IMR-90 (cell line): ENCODE measurements at regions not wholly inside any gene's neighbourhood (a gene's known extent, or its start where the extent isn't known, plus 50 kb on each side); places are given as distances from the start of the nearest gene placed in this dataset.

Source experiments
- ATAC-seq: fragments of 200-7000 bp; cut with Tn5 transposase; 2 replicates; pipeline ENCODE4 v1.9.1; 2020; ENCODE audit warnings: low read depth, mild to moderate bottlenecking, moderate library complexity
- BruUV-seq: library from RNA; stranded (reverse); fragments of 400-500 nt; replicated peaks from 2 replicates; lab custom pipeline; 2021; lab: Mats Ljungman, UMichigan
- CTCF ChIA-PET: fragments of 300-600 bp; formaldehyde crosslinking; extraction: SDS; loops from one replicate; lab custom pipeline; 2021; ENCODE audit warnings: antibody characterized with exemption; lab: Yijun Ruan, JAX
- POLR2A ChIA-PET: fragments of 300-600 bp; sonication (Branson Sonifier 250); formaldehyde crosslinking; loops from one replicate; lab custom pipeline; 2022; ENCODE audit warnings: antibody characterized with exemption; ENCODE audit not compliant: unreplicated experiment; lab: Charles Lee
- DNase-seq: peaks from one replicate; pipeline ENCODE4 v3.0.0; 2013
- H2AFZ ChIP-seq: replicated peaks from 2 replicates; pipeline ENCODE3; 2013; ENCODE audit warnings: low read length, mild to moderate bottlenecking; ENCODE audit not compliant: poor library complexity
- H2AK5ac ChIP-seq: 2 replicates; pipeline ENCODE4 v1.6.1; 2013; ENCODE audit warnings: low read depth, low read length, inconsistent platforms
- H2AK9ac ChIP-seq: replicated peaks from 2 replicates; pipeline ENCODE3; 2013; ENCODE audit warnings: mild to moderate bottlenecking, low read depth, low read length, moderate library complexity; ENCODE audit not compliant: poor library complexity
- H2BK120ac ChIP-seq: 2 replicates; pipeline ENCODE4 v1.6.1; 2013; ENCODE audit warnings: low read depth, low read length, inconsistent platforms
- H2BK15ac ChIP-seq: 3 replicates; pipeline ENCODE4 v1.6.1; 2013; ENCODE audit warnings: low read depth, low read length, inconsistent platforms
- H2BK20ac ChIP-seq: 2 replicates; pipeline ENCODE4 v1.6.1; 2013; ENCODE audit warnings: low read depth, mild to moderate bottlenecking, inconsistent platforms, low read length, moderate library complexity
- H2BK5ac ChIP-seq: 2 replicates; pipeline ENCODE4 v1.6.1; 2013; ENCODE audit warnings: mild to moderate bottlenecking, low read depth, low read length, inconsistent platforms; ENCODE audit not compliant: poor library complexity, severe bottlenecking
- H3K14ac ChIP-seq: replicated peaks from 2 replicates; pipeline ENCODE4 v1.6.1; 2013; ENCODE audit warnings: low read depth, low read length, inconsistent platforms
- H3K18ac ChIP-seq: 2 replicates; pipeline ENCODE4 v1.6.1; 2013; ENCODE audit warnings: low read depth, low read length, control low read depth
- H3K23ac ChIP-seq: 2 replicates; pipeline ENCODE4 v1.6.1; 2013; ENCODE audit warnings: low read depth, low read length, inconsistent platforms
- H3K27ac ChIP-seq: 2 replicates; pipeline ENCODE4 v1.5.1; 2013; ENCODE audit warnings: mild to moderate bottlenecking, control low read depth, low read length; ENCODE audit not compliant: insufficient read depth
- H3K27me3 ChIP-seq: 2 replicates; pipeline ENCODE4 v1.6.1; 2013; ENCODE audit warnings: low read length; ENCODE audit not compliant: control insufficient read depth, insufficient read depth
- H3K36me3 ChIP-seq: 2 replicates; pipeline ENCODE4 v1.6.1; 2013; ENCODE audit warnings: low read length, mixed read lengths; ENCODE audit not compliant: control insufficient read depth, insufficient read depth
- H3K4ac ChIP-seq: 2 replicates; pipeline ENCODE4 v1.6.1; 2013; ENCODE audit warnings: low read depth, low read length, inconsistent platforms
- H3K4me1 ChIP-seq: 2 replicates; pipeline ENCODE4 v1.6.1; 2013; ENCODE audit warnings: low read length, mixed read lengths; ENCODE audit not compliant: control insufficient read depth, insufficient read depth
- H3K4me2 ChIP-seq: 2 replicates; pipeline ENCODE4 v1.6.1; 2013; ENCODE audit warnings: low read depth, mild to moderate bottlenecking, control low read depth, low read length, moderate library complexity
- H3K4me3 ChIP-seq: 2 replicates; pipeline ENCODE4 v1.5.1; 2013; ENCODE audit warnings: low read depth, mild to moderate bottlenecking, control low read depth, low read length, moderate library complexity; ENCODE audit not compliant: insufficient read depth
- H3K56ac ChIP-seq: 2 replicates; pipeline ENCODE4 v1.6.1; 2013; ENCODE audit warnings: low read length, inconsistent platforms; ENCODE audit not compliant: insufficient read depth; ENCODE audit errors: extremely low read depth
- H3K79me1 ChIP-seq, 2 experiments: 2 replicates each; pipeline ENCODE4 v1.6.1; 2013; ENCODE audit warnings: low read length in 2 of 2, inconsistent platforms in 1 of 2, low read depth in 1 of 2
- H3K9ac ChIP-seq: 2 replicates; pipeline ENCODE4 v1.6.1; 2013; ENCODE audit warnings: low read depth, low read length, control low read depth
- H3K9me1 ChIP-seq: 2 replicates; pipeline ENCODE4 v1.6.1; 2013; ENCODE audit warnings: low read length, inconsistent platforms; ENCODE audit not compliant: insufficient read depth
- H3K9me3 ChIP-seq: 2 replicates; pipeline ENCODE4 v1.6.1; 2013; ENCODE audit warnings: low read length; ENCODE audit not compliant: control insufficient read depth, insufficient read depth
- H4K20me1 ChIP-seq: 2 replicates; pipeline ENCODE4 v1.6.1; 2013; ENCODE audit warnings: low read length, inconsistent platforms; ENCODE audit not compliant: insufficient read depth
- H4K5ac ChIP-seq: 2 replicates; pipeline ENCODE4 v1.6.1; 2013; ENCODE audit warnings: mild to moderate bottlenecking, low read depth, low read length, control low read depth
- H4K8ac ChIP-seq, 2 experiments: 2 replicates each; pipeline ENCODE4 v1.6.1; 2013; ENCODE audit warnings: low read depth in 2 of 2, low read length in 2 of 2, control low read depth in 1 of 2, inconsistent platforms in 1 of 2
- H4K91ac ChIP-seq: 2 replicates; pipeline ENCODE4 v1.6.1; 2013; ENCODE audit warnings: low read depth, low read length, inconsistent platforms; ENCODE audit not compliant: insufficient read depth
- CHD1 ChIP-seq: IDR thresholded peaks from 2 replicates; pipeline ENCODE4 v1.6.1; 2012; ENCODE audit warnings: low read depth, low read length, improper control_type of control experiment
- FOS ChIP-seq: fragments of 150-350 bp; IDR thresholded peaks from 2 replicates; pipeline ENCODE4 v1.6.1; 2016; ENCODE audit warnings: low read depth, low read length
- USF2 ChIP-seq: fragments of 150-350 bp; IDR thresholded peaks from 2 replicates; pipeline ENCODE4 v1.6.1; 2017; ENCODE audit warnings: mild to moderate bottlenecking, antibody characterized with exemption, low read length, low read depth
- WGBS, 2 experiments: methylation state at CpG; one replicate each; pipeline versions ENCODE4 v1.1.5 to v1.1.7; 2013; ENCODE audit warnings: missing lambda C conversion rate in 2 of 2; ENCODE audit not compliant: insufficient read length in 1 of 2; ENCODE audit errors: extremely low coverage in 2 of 2; 5-methylcytosine and 5-hydroxymethylcytosine counted together
- dilution Hi-C: fragments of 300-500 bp; cut with HindIII; formaldehyde crosslinking; loops from one replicate; pipeline ENCODE4 v1.14.3; 2018; ENCODE audit warnings: low sequenced_read_pairs; ENCODE audit not compliant: unreplicated experiment
- in situ Hi-C: fragments of 300-500 bp; cut with MboI; formaldehyde crosslinking; loops from 3 replicates; pipeline ENCODE4 v1.14.3; 2019; ENCODE audit warnings: low sequenced_read_pairs, inconsistent platforms, mixed read lengths
- intact Hi-C: fragments of 100-400 bp; cut with micrococcal nuclease; formaldehyde crosslinking; loops from 2 replicates; pipeline ENCODE4 v1.10.0; 2022

DNA sequence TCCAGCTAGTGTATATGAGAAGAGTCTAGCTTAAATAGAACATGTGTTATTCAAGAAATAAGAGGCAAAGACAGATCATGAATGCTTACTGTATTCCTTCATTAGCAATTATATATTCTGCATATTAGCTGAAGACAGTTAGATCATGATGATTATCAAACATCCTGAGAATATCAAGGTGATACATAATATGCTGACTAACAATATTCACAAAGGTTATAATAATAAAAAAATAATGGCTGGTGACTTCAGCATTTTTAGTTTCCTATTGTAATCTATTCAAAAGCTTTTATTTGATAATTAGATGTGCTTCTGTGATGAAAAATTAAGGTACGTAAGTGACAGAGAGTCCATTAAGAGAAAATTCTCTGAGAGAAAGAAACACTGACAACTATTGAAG, 511.4 kb downstream of the PCDH17 start:
- Histone ChIP-seq H3K27ac (no peak overlapping the region), H3K14ac (no peak overlapping the region), H3K36me3 (no peaks in the 10 kb centered on the region), H4K5ac (no peak overlapping the region), H4K91ac (no peak overlapping the region), H3K79me1 (no peaks in the 10 kb centered on the region), H3K4me1 (no peaks in the 10 kb centered on the region), H3K23ac (no peak overlapping the region), H4K20me1 (no peaks in the 10 kb centered on the region), H3K18ac (no peak overlapping the region), H2AFZ (no peak overlapping the region), H4K8ac (no peak overlapping the region), H2BK5ac (no peak overlapping the region), H3K9ac (no peak overlapping the region), H3K9me1 (no peaks in the 10 kb centered on the region), H3K4me3 (no peak overlapping the region), H3K27me3 (no peaks in the 10 kb centered on the region), H2BK15ac (no peak overlapping the region), H3K4me2 (no peak overlapping the region), H2AK5ac (no peak overlapping the region), H3K4ac (no peak overlapping the region), H3K9me3 (peaks cover 9% of the 10 kb centered on the region), H2BK20ac (no peak overlapping the region), H3K56ac (no peak overlapping the region), H2AK9ac (no peak overlapping the region), H2BK120ac (no peak overlapping the region)
- in situ Hi-C loops = no loop called here
- ChIA-PET POLR2A (no interaction called here), CTCF (no interaction called here)
- TF ChIP-seq FOS (no peak), USF2 (no peak), CHD1 (no peak)
- intact Hi-C loops = no loop called here
- WGBS, 2 experiments = no CpG with 5 or more reads among the region's 1 CpG
- dilution Hi-C loops = no loop called here
- no peak for ATAC-seq
- BruUV-seq = no TSS peak
- no peak for DNase-seq
